Kidney epithelial cell (primary cell): ENCODE measurements at regions not wholly inside any gene's neighbourhood (a gene's known extent, or its start where the extent isn't known, plus 50 kb on each side); places are given as distances from the start of the nearest gene placed in this dataset.

ENCODE experiments used
- DNase-seq: peaks from one replicate; pipeline ENCODE4 v3.0.0-alpha.2; 2010; ENCODE audit warnings: low read depth
- H3K27me3 ChIP-seq: 2 replicates; pipeline ENCODE4 v1.6.0; 2011; ENCODE audit warnings: low read length; ENCODE audit not compliant: control insufficient read depth, insufficient read depth
- H3K36me3 ChIP-seq: 2 replicates; pipeline ENCODE4 v1.5.1; 2011; ENCODE audit warnings: low read length; ENCODE audit not compliant: control insufficient read depth, insufficient read depth
- H3K4me3 ChIP-seq: 2 replicates; pipeline ENCODE4 v1.5.1; 2011; ENCODE audit warnings: low read depth, mild to moderate bottlenecking, control low read depth, low read length
- CTCF ChIP-seq: IDR thresholded peaks from 2 replicates; pipeline ENCODE4 v1.5.1; 2011; ENCODE audit warnings: mild to moderate bottlenecking, moderate library complexity, low read length, control low read depth, inconsistent platforms; ENCODE audit not compliant: insufficient read depth, poor library complexity, severe bottlenecking

GRCh38 chr12:46892887-46893286, 67.1 kb upstream of the SLC38A4 start:
- H3K4me3 ChIP-seq, result no peak overlapping the region
- H3K36me3 ChIP-seq, result no peaks in the 10 kb centered on the region
- H3K27me3 ChIP-seq, result no peaks in the 10 kb centered on the region
- no peak for TF ChIP-seq CTCF
- no peak for DNase-seq

GRCh38 chr12:46893434-46893833, 67.6 kb upstream of the SLC38A4 start:
- no peak overlapping the region for H3K4me3 ChIP-seq
- H3K36me3 ChIP-seq, result no peaks in the 10 kb centered on the region
- H3K27me3 ChIP-seq, result no peaks in the 10 kb centered on the region
- no peak for DNase-seq
- TF ChIP-seq CTCF, result no peak

DNA sequence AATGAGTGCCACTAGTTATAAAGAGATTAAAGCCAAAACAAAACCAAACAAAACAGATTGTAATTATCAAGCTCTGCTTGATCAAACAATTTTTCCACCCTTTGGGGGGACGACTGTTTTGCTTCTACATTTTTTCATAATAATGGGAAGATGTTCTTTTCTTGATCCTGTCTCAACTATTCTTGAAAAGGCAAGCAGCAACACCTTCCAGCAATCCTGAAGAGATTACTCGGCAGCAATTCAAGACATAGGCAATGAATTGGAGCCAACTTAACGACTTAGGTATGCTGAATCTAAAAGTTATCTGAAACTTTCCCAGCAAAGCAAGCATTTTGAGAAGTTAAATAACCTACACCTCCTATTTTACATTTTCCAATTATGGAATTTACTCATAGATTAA, 69.9 kb upstream of the SLC38A4 start:
- no peak for DNase-seq
- no peak for TF ChIP-seq CTCF
- Histone ChIP-seq H3K4me3 (no peak overlapping the region), H3K36me3 (no peaks in the 10 kb centered on the region), H3K27me3 (no peaks in the 10 kb centered on the region)

DNA sequence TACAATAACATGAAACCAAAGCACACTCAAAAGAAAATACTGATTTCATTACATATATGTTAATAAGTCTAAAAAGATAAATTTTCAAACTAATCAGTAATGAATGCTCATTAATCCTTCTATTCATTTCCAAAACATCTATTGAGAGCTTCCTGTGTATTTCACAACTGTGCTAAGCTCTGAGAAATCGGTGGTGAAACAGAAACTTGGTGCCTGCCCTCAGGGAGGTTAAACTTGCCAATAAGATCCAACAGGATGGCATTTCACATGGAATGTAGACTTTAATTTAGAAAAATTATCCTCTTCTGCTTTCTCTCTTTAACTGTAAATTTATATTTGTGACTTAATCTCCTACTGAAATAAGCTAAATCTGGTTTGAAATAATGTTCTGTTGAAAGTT, 70.9 kb upstream of the SLC38A4 start:
- TF ChIP-seq CTCF, result no peak
- DNase-seq, result no peak
- H3K27me3 ChIP-seq, result no peaks in the 10 kb centered on the region
- H3K4me3 ChIP-seq, result no peak overlapping the region
- H3K36me3 ChIP-seq, result no peaks in the 10 kb centered on the region

DNA sequence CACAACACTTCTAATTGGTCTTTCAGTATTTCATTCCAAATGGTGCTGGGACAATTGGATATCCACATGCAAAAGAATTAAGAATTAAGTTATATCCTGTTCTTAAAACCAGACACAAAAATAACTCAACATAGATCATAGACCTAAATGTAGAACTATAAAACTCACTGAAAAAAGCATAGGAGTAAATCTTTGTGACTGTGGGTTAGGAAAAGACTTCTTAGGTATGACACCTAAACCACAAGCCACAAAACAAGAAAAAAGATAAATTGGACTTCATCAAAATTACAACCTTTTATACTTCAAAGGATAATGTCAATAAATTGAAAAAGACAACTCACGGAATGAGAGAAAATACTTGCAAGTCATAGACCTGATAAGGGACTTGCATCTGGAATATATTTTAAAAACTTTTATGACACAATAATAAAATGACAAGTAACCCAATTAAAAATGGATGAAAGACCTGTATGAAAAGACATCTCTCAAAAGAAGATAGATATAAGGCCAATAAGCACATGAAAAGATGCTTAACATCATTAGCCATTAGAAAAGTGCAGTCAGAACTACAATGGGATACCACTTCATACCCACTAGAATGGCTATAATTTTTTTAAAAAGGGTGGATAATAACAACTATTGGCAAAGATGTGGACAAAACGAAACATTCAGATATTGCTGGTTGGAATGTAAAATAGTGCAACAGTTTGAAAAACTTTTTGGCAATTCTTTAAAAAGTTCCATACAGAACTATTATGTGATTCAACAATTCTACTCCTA, 72.5 kb upstream of the SLC38A4 start:
- H3K4me3 ChIP-seq, result no peak overlapping the region
- no peak for TF ChIP-seq CTCF
- no peak for DNase-seq
- no peaks in the 10 kb centered on the region for H3K27me3 ChIP-seq
- no peaks in the 10 kb centered on the region for H3K36me3 ChIP-seq

DNA sequence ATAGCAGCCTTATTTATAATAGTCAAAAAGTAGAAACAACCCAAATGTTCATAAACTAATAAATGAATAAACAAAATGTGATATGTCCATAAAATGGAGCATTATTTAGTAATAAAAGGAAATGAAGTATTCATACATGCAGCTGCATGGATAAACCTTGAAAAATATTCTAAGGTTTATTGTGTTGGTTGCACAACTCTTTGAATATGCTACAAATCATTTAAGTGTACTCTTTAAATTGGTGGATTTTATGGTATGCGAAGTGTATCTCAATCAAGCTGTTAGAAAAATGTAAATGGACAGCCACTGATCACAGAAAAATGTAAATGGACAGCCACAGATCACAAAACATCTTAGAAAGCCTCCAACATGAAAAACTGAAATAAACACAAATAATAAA, 73.2 kb upstream of the SLC38A4 start:
- Histone ChIP-seq H3K4me3 (no peak overlapping the region), H3K36me3 (no peaks in the 10 kb centered on the region), H3K27me3 (no peaks in the 10 kb centered on the region)
- no peak for DNase-seq
- no peak for TF ChIP-seq CTCF
